Fibroblast of lung (primary cell): ENCODE measurements at regions not wholly inside any gene's neighbourhood (a gene's known extent, or its start where the extent isn't known, plus 50 kb on each side); places are given as distances from the start of the nearest gene placed in this dataset.

Experiments
- EZH2 ChIP-seq: IDR thresholded peaks from 2 replicates; pipeline ENCODE4 v1.5.1; 2012; ENCODE audit warnings: low read length, control low read depth, mild to moderate bottlenecking; ENCODE audit errors: missing control alignments
- TF ChIP-seq, protein P1 (sequence below), 2 donors: IDR thresholded peaks in 1 of 2; conservative IDR thresholded peaks in 1 of 2; 1 replicate in 1 of 2; 2 replicates in 1 of 2; pipeline ENCODE4 v1.5.1; 2011 to 2012; ENCODE audit warnings: low read length in 2 of 2, control low read depth in 1 of 2, inconsistent platforms in 1 of 2, low read depth in 1 of 2, mild to moderate bottlenecking in 1 of 2

DNA sequence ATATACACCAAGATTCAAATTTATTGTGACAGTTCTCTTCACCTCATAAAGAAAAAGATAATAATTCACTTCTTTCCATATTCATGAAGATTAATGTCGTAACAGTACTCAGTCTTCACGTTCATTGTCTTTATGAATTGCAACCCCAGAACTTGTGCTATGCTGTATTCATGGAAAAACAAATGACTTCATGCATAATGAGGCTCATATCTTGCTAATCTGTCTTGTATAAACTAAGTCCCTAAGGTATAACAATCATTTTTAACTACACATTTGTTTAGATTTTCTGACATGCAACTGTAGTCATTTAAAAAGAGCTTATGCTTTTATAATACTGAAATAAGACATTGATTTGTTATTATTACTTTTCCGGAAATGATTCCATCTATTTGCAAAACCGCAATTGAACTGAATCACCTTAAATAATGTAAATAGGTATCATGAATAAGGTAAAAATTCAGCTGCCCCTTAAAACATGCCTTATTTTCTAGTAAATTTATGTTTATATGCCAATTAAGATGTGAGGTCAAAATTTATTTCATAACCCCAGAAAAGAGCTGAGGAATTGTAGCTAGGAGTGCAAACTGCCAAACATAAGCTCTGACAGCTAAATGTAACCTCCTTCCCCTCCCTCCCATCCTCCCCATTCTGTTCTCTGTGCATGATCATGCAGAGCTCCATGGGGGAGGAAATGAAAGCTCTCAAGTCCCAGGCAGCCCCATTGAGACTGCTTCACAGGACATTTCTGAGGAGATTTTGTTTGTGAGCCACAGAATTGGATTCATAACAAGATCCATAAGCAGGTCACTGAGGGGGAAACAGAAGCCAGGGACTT is 301.6 kb downstream of the ATP23 start:
- TF ChIP-seq, protein P1, sequence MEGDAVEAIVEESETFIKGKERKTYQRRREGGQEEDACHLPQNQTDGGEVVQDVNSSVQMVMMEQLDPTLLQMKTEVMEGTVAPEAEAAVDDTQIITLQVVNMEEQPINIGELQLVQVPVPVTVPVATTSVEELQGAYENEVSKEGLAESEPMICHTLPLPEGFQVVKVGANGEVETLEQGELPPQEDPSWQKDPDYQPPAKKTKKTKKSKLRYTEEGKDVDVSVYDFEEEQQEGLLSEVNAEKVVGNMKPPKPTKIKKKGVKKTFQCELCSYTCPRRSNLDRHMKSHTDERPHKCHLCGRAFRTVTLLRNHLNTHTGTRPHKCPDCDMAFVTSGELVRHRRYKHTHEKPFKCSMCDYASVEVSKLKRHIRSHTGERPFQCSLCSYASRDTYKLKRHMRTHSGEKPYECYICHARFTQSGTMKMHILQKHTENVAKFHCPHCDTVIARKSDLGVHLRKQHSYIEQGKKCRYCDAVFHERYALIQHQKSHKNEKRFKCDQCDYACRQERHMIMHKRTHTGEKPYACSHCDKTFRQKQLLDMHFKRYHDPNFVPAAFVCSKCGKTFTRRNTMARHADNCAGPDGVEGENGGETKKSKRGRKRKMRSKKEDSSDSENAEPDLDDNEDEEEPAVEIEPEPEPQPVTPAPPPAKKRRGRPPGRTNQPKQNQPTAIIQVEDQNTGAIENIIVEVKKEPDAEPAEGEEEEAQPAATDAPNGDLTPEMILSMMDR (conservative IDR thresholded peaks at IDR 0.05 in 1 of 2, IDR thresholded peaks at IDR 0.05 in 1 of 2; ENCODE audit: low read depth in 1 of 2, low read length in 2 of 2): no peak
- no peak for TF ChIP-seq EZH2
